Activated naive CD4-positive, alpha-beta T cell treated with anti-CD3 and anti-CD28 coated beads, Interleukin-2, amount 10 ng/mL, durations not matched to agents 7 days and 5 days (primary cell): ENCODE measurements at regions not wholly inside any gene's neighbourhood (a gene's known extent, or its start where the extent isn't known, plus 50 kb on each side); places are given as distances from the start of the nearest gene placed in this dataset.
"Not testable (repeated sequence)": the region's sequence is repeated elsewhere in the genome, so short reads cannot be mapped to it uniquely, and the experiment has no call there.

Experiments
- CTCF ChIA-PET: fragments of 350-600 bp; sonication (Branson Sonifier 250); formaldehyde crosslinking; loops from one replicate; lab custom pipeline; 2021; ENCODE audit warnings: antibody characterized with exemption; lab: Charles Lee
- DNase-seq: peaks from one replicate; pipeline ENCODE4 v3.0.0-alpha.2; 2020
- H3K27ac Mint-ChIP-seq: one replicate; pipeline ENCODE4 v1.8.0; 2021; ENCODE audit warnings: mild to moderate bottlenecking, moderate library complexity, mixed read lengths
- H3K27me3 Mint-ChIP-seq: one replicate; pipeline ENCODE4 v1.8.0; 2021; ENCODE audit warnings: mild to moderate bottlenecking, mixed read lengths
- H3K36me3 Mint-ChIP-seq: one replicate; pipeline ENCODE4 v1.8.0; 2021; ENCODE audit warnings: mixed read lengths
- H3K4me1 Mint-ChIP-seq: one replicate; pipeline ENCODE4 v1.8.0; 2021; ENCODE audit warnings: mixed read lengths
- H3K4me3 Mint-ChIP-seq: one replicate; pipeline ENCODE4 v1.8.0; 2021; ENCODE audit warnings: mild to moderate bottlenecking, moderate library complexity, mixed read lengths
- H3K9me3 Mint-ChIP-seq: one replicate; pipeline ENCODE4 v1.8.0; 2021; ENCODE audit warnings: mixed read lengths

GRCh38 chr9:18046068-18046467 is 427.9 kb upstream of the ADAMTSL1 start:
- CTCF ChIA-PET: no interaction called here
- Mint-ChIP-seq H3K9me3 (no peaks in the 10 kb centered on the region), H3K27me3 (no peaks in the 10 kb centered on the region), H3K4me1 (no peaks in the 10 kb centered on the region), H3K27ac (no peak overlapping the region), H3K4me3 (no peak overlapping the region), H3K36me3 (no peaks in the 10 kb centered on the region)
- no peak for DNase-seq

- Mint-ChIP-seq H3K27ac (no peak overlapping the region), H3K9me3 (no peaks in the 10 kb centered on the region), H3K36me3 (no peaks in the 10 kb centered on the region), H3K27me3 (no peaks in the 10 kb centered on the region), H3K4me3 (no peak overlapping the region), H3K4me1 (no peaks in the 10 kb centered on the region)
- DNase-seq: no peak
- CTCF ChIA-PET: no interaction called here
These were observed 422.3 kb upstream of the ADAMTSL1 start for GRCh38 chr9:18051638-18052037.

DNA sequence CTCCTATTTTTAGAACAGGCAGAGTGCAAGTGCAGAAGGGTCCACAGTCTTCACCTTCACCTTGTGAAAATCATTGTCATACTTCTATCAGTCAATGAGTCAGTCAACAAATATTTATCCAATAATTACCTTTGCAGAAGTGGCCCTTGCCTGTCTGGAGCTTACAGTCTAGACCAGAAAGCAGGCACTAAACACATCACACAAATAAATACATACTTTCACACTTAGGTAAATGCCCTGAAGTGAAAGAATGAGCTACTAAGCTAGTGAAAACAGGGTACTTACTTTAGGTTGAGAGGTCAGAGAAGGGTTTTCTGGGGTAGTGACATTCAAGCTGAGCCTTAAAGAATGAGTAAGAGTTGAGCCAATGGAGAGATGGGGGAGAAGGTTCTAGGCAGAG is 421.9 kb upstream of the ADAMTSL1 start:
- CTCF ChIA-PET: no interaction called here
- no peak overlapping the region for H3K27ac Mint-ChIP-seq
- H3K4me3 Mint-ChIP-seq: no peak overlapping the region
- no peaks in the 10 kb centered on the region for H3K36me3 Mint-ChIP-seq
- H3K9me3 Mint-ChIP-seq: no peaks in the 10 kb centered on the region
- no peaks in the 10 kb centered on the region for H3K4me1 Mint-ChIP-seq
- no peak for DNase-seq
- H3K27me3 Mint-ChIP-seq: no peaks in the 10 kb centered on the region

DNA sequence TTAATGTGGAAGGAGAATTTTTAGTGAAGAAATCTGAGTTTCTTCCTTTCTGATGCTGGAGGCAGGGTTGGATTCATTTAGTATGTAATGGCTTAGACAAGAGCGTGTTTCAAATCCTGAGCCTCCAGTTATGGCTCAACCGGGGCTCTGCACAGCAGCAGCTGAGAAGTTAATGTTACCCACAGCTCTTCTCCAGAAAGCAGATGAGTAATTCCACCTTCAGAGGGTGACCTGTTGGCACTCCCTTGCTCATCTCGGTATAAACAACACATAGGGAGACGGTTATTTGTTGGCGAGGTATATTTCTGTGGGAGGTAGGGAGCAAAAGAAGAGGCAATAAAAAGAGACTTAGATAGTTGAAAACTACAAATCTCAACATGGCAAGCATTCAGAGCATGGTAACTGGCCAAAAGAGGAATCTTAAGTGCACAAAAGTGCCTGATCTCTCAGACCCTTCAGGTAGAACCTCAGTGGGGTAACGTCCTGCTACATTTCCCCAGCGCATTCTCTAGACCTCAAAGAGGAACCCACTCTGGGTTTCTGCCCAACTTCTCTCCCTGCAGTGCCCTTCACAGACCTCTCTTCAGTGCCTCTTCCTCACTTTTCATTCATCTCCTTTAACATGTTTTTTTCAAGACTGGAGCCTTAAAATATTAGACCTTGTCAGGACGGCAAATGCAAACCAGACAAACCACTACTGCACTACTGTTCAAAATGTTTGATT is 417.5 kb upstream of the ADAMTSL1 start:
- Mint-ChIP-seq H3K36me3 (no peaks in the 10 kb centered on the region), H3K4me3 (no peak overlapping the region), H3K27ac (no peak overlapping the region), H3K27me3 (no peaks in the 10 kb centered on the region), H3K9me3 (no peaks in the 10 kb centered on the region), H3K4me1 (no peaks in the 10 kb centered on the region)
- DNase-seq: no peak
- CTCF ChIA-PET: no interaction called here

DNA sequence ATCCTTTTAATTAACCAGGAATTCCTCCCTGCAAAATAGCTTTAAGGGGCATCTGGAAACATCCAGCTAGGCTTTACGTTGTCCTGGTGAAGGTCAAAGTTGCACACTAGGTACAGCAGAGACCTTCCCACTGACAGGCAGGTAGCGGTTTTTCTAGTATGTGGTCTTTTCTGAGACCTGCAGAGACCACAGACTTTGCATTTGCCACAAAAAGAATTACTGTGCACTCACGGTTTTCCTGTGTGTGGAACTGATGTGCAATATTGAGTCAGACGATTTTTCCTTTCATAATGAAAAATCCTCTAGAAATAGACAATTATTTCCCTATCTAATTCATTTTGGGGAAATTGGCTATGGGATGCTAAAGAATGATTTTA is 417.0 kb upstream of the ADAMTSL1 start:
- DNase-seq: no peak
- Mint-ChIP-seq H3K27ac (no peak overlapping the region), H3K9me3 (no peaks in the 10 kb centered on the region), H3K4me3 (no peak overlapping the region), H3K4me1 (no peaks in the 10 kb centered on the region), H3K27me3 (no peaks in the 10 kb centered on the region), H3K36me3 (no peaks in the 10 kb centered on the region)
- CTCF ChIA-PET: no interaction called here

- H3K9me3 Mint-ChIP-seq: no peaks in the 10 kb centered on the region
- H3K4me1 Mint-ChIP-seq: no peaks in the 10 kb centered on the region
- no peak overlapping the region for H3K4me3 Mint-ChIP-seq
- H3K36me3 Mint-ChIP-seq: no peaks in the 10 kb centered on the region
- CTCF ChIA-PET: no interaction called here
- no peak overlapping the region for H3K27ac Mint-ChIP-seq
- DNase-seq: no peak
- no peaks in the 10 kb centered on the region for H3K27me3 Mint-ChIP-seq
These were observed 415.1 kb upstream of the ADAMTSL1 start for GRCh38 chr9:18058564-18059442.

DNA sequence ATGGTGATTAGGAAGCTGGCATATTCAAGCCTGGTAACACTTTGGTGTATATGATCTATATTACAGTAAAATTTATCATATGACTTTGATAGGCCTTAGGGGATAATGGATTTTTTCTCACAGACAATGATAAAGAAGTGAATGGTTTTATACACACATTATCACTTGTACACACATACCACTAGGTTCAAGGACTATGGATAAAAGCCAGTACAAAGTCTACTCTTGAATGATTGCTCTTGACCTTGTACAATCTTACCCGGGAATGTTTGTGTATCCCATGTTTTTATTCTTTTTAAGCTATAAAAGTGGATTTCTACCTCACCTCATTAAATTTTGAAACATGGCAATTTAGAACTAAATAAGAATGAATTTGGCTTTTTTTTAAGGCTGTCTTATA is 414.5 kb upstream of the ADAMTSL1 start:
- H3K4me3 Mint-ChIP-seq: no peak overlapping the region
- H3K27me3 Mint-ChIP-seq: no peaks in the 10 kb centered on the region
- no peak for DNase-seq
- no peaks in the 10 kb centered on the region for H3K9me3 Mint-ChIP-seq
- H3K4me1 Mint-ChIP-seq: no peaks in the 10 kb centered on the region
- CTCF ChIA-PET: no interaction called here
- H3K36me3 Mint-ChIP-seq: no peaks in the 10 kb centered on the region
- H3K27ac Mint-ChIP-seq: no peak overlapping the region

- H3K4me1 Mint-ChIP-seq: no peaks in the 10 kb centered on the region
- H3K4me3 Mint-ChIP-seq: no peak overlapping the region
- DNase-seq: no peak
- no peaks in the 10 kb centered on the region for H3K27me3 Mint-ChIP-seq
- no peak overlapping the region for H3K27ac Mint-ChIP-seq
- H3K36me3 Mint-ChIP-seq: no peaks in the 10 kb centered on the region
- no peaks in the 10 kb centered on the region for H3K9me3 Mint-ChIP-seq
- CTCF ChIA-PET: no interaction called here
These were observed 413.6 kb upstream of the ADAMTSL1 start for GRCh38 chr9:18060269-18060934.

GRCh38 chr9:18061332-18061731 is 412.6 kb upstream of the ADAMTSL1 start:
- Mint-ChIP-seq H3K9me3 (no peaks in the 10 kb centered on the region), H3K27ac (no peak overlapping the region), H3K27me3 (no peaks in the 10 kb centered on the region), H3K4me3 (no peak overlapping the region), H3K36me3 (no peaks in the 10 kb centered on the region), H3K4me1 (no peaks in the 10 kb centered on the region)
- DNase-seq: no peak
- CTCF ChIA-PET: no interaction called here

GRCh38 chr9:18061856-18062255 is 412.1 kb upstream of the ADAMTSL1 start:
- Mint-ChIP-seq H3K4me1 (no peaks in the 10 kb centered on the region), H3K27ac (no peak overlapping the region), H3K36me3 (no peaks in the 10 kb centered on the region), H3K27me3 (no peaks in the 10 kb centered on the region), H3K9me3 (no peaks in the 10 kb centered on the region), H3K4me3 (no peak overlapping the region)
- CTCF ChIA-PET: no interaction called here
- DNase-seq: no peak

GRCh38 chr9:18063856-18064390 is 410.0 kb upstream of the ADAMTSL1 start:
- H3K4me3 Mint-ChIP-seq: no peak overlapping the region
- CTCF ChIA-PET: no interaction called here
- H3K27me3 Mint-ChIP-seq: no peaks in the 10 kb centered on the region
- H3K27ac Mint-ChIP-seq: no peak overlapping the region
- no peaks in the 10 kb centered on the region for H3K4me1 Mint-ChIP-seq
- no peak for DNase-seq
- H3K36me3 Mint-ChIP-seq: no peaks in the 10 kb centered on the region
- H3K9me3 Mint-ChIP-seq: no peaks in the 10 kb centered on the region

- not testable (repeated sequence) for H3K36me3 Mint-ChIP-seq, H3K9me3 Mint-ChIP-seq, H3K27ac Mint-ChIP-seq, DNase-seq, H3K4me3 Mint-ChIP-seq, H3K27me3 Mint-ChIP-seq, H3K4me1 Mint-ChIP-seq
- CTCF ChIA-PET: interaction anchor here (0.6 kb wide), 1 partner anchor 1063 kb away, joined by 3 read pairs; no protein-coding TSS in a partner anchor
These were observed 407.3 kb upstream of the ADAMTSL1 start for GRCh38 chr9:18066608-18067007.

GRCh38 chr9:18067548-18068120 is 406.3 kb upstream of the ADAMTSL1 start:
- H3K27me3 Mint-ChIP-seq: no peaks in the 10 kb centered on the region
- H3K9me3 Mint-ChIP-seq: no peaks in the 10 kb centered on the region
- no peak for DNase-seq
- no peaks in the 10 kb centered on the region for H3K4me1 Mint-ChIP-seq
- no peak overlapping the region for H3K27ac Mint-ChIP-seq
- no peak overlapping the region for H3K4me3 Mint-ChIP-seq
- no peaks in the 10 kb centered on the region for H3K36me3 Mint-ChIP-seq
- CTCF ChIA-PET: no interaction called here

GRCh38 chr9:18068900-18069299 is 405.1 kb upstream of the ADAMTSL1 start:
- CTCF ChIA-PET: no interaction called here
- no peaks in the 10 kb centered on the region for H3K9me3 Mint-ChIP-seq
- no peak for DNase-seq
- H3K27me3 Mint-ChIP-seq: no peaks in the 10 kb centered on the region
- H3K27ac Mint-ChIP-seq: no peak overlapping the region
- no peaks in the 10 kb centered on the region for H3K4me1 Mint-ChIP-seq
- no peaks in the 10 kb centered on the region for H3K36me3 Mint-ChIP-seq
- no peak overlapping the region for H3K4me3 Mint-ChIP-seq
